ENCODE measurements at regions not wholly inside any gene's neighbourhood (a gene's known extent, or its start where the extent isn't known, plus 50 kb on each side); places are given as distances from the start of the nearest gene placed in this dataset.
"Not testable (repeated sequence)": the region's sequence is repeated elsewhere in the genome, so short reads cannot be mapped to it uniquely, and the experiment has no call there.

- DNase-seq (ENCODE audit: low read depth in 4 of 4, low spot score in 3 of 4): no peak
Observed at GRCh38 chr1:221023482-221023881, 144.2 kb downstream of the HLX start.

- no peak for DNase-seq (ENCODE audit: low read depth in 4 of 4, low spot score in 3 of 4)
Observed at GRCh38 chr1:221025501-221025900, 146.3 kb downstream of the HLX start.

GRCh38 chr1:221025956-221026355 is 146.7 kb downstream of the HLX start:
- DNase-seq (ENCODE audit: low read depth in 4 of 4, low spot score in 3 of 4): no peak

- DNase-seq (ENCODE audit: low read depth in 4 of 4, low spot score in 3 of 4): no peak
Observed at GRCh38 chr1:221029981-221030649, 150.9 kb downstream of the HLX start.

- no peak for DNase-seq (ENCODE audit: low read depth in 4 of 4, low spot score in 3 of 4)
Observed at GRCh38 chr1:221030990-221031389, 151.7 kb downstream of the HLX start.

GRCh38 chr1:221031458-221032203 is 152.4 kb downstream of the HLX start:
- DNase-seq (ENCODE audit: low read depth in 4 of 4, low spot score in 3 of 4): no peak

- DNase-seq (ENCODE audit: low read depth in 4 of 4, low spot score in 3 of 4): no peak
Observed at GRCh38 chr1:221032204-221032585, 153.0 kb downstream of the HLX start.

GRCh38 chr1:221032637-221033280 is 153.5 kb downstream of the HLX start:
- no peak for DNase-seq (ENCODE audit: low read depth in 4 of 4, low spot score in 3 of 4)

GRCh38 chr1:221035662-221036153 is 156.5 kb downstream of the HLX start:
- no peak for DNase-seq (ENCODE audit: low read depth in 4 of 4, low spot score in 3 of 4)

GRCh38 chr1:221039616-221040015 is 160.4 kb downstream of the HLX start:
- no peak for DNase-seq (ENCODE audit: low read depth in 4 of 4, low spot score in 3 of 4)

- no peak for DNase-seq (ENCODE audit: low read depth in 4 of 4, low spot score in 3 of 4)
Observed at GRCh38 chr1:221040101-221040500, 160.9 kb downstream of the HLX start.

- no peak for DNase-seq (ENCODE audit: low read depth in 4 of 4, low spot score in 3 of 4)
Observed at GRCh38 chr1:221040691-221041285, 161.5 kb downstream of the HLX start.

GRCh38 chr1:221044538-221044937 is 165.3 kb downstream of the HLX start:
- no peak for DNase-seq (ENCODE audit: low read depth in 4 of 4, low spot score in 3 of 4)

GRCh38 chr1:221045151-221045550 is 165.9 kb downstream of the HLX start:
- no peak for DNase-seq (ENCODE audit: low read depth in 4 of 4, low spot score in 3 of 4)

- DNase-seq (ENCODE audit: low read depth in 4 of 4, low spot score in 3 of 4): no peak
Observed at GRCh38 chr1:221045842-221046831, 166.9 kb downstream of the HLX start.

- not testable (repeated sequence) for DNase-seq (ENCODE audit: low read depth in 4 of 4, low spot score in 3 of 4)
Observed at GRCh38 chr1:221051391-221051790, 172.1 kb downstream of the HLX start.

GRCh38 chr1:221053889-221054288 is 174.6 kb downstream of the HLX start:
- no peak for DNase-seq (ENCODE audit: low read depth in 4 of 4, low spot score in 3 of 4)

GRCh38 chr1:221059506-221059905 is 180.3 kb downstream of the HLX start:
- DNase-seq (ENCODE audit: low read depth in 4 of 4, low spot score in 3 of 4): no peak

GRCh38 chr1:221063651-221064050 is 184.4 kb downstream of the HLX start:
- DNase-seq (ENCODE audit: low read depth in 4 of 4, low spot score in 3 of 4): no peak

- DNase-seq (ENCODE audit: low read depth in 4 of 4, low spot score in 3 of 4): no peak
Observed at GRCh38 chr1:221066351-221067001, 187.2 kb downstream of the HLX start.
